ENCODE measurements at regions not wholly inside any gene's neighbourhood (a gene's known extent, or its start where the extent isn't known, plus 50 kb on each side); places are given as distances from the start of the nearest gene placed in this dataset.

DNA sequence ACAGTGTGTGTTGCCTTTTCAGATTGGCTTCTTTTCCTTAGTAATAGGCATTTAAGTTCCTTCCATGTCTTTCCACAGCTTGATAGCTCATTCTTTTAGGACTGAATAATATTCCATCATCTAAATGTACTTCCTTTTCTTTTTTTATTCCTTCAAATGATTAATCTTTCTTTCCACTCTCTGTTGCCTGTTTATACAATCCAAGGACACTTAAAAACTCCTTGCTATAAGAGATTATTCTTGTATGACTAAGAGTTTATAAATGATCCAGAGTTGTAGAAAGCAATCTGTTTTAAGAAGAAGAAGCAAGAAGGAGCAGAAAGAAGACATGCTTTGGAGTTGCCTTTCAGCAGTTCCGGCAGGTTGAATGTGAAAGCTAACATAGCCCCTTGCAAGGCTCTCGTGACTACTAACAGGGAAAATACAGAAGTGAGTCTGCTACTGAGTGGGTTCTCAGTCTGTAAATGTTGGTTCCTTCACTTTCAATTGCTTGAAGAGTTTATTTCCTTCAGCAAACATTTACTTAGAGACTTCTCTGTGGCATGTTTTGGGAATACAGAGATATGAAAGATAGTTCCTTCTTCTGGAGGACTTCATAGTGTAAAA, 123.0 kb downstream of the PMAIP1 start:
- no peak for TF ChIP-seq RNF2 (IDR thresholded peaks at IDR 0.05)
- TF ChIP-seq, protein P1, sequence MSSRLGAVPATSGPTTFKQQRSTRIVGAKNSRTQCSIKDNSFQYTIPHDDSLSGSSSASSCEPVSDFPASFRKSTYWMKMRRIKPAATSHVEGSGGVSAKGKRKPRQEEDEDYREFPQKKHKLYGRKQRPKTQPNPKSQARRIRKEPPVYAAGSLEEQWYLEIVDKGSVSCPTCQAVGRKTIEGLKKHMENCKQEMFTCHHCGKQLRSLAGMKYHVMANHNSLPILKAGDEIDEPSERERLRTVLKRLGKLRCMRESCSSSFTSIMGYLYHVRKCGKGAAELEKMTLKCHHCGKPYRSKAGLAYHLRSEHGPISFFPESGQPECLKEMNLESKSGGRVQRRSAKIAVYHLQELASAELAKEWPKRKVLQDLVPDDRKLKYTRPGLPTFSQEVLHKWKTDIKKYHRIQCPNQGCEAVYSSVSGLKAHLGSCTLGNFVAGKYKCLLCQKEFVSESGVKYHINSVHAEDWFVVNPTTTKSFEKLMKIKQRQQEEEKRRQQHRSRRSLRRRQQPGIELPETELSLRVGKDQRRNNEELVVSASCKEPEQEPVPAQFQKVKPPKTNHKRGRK (tag; IDR thresholded peaks at IDR 0.05), result no peak
- TF ChIP-seq, protein P2, sequence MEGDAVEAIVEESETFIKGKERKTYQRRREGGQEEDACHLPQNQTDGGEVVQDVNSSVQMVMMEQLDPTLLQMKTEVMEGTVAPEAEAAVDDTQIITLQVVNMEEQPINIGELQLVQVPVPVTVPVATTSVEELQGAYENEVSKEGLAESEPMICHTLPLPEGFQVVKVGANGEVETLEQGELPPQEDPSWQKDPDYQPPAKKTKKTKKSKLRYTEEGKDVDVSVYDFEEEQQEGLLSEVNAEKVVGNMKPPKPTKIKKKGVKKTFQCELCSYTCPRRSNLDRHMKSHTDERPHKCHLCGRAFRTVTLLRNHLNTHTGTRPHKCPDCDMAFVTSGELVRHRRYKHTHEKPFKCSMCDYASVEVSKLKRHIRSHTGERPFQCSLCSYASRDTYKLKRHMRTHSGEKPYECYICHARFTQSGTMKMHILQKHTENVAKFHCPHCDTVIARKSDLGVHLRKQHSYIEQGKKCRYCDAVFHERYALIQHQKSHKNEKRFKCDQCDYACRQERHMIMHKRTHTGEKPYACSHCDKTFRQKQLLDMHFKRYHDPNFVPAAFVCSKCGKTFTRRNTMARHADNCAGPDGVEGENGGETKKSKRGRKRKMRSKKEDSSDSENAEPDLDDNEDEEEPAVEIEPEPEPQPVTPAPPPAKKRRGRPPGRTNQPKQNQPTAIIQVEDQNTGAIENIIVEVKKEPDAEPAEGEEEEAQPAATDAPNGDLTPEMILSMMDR (IDR thresholded peaks at IDR 0.05 in 2 of 3, conservative IDR thresholded peaks at IDR 0.05 in 1 of 3; ENCODE audit: insufficient read depth in 2 of 3, low read depth in 1 of 3, low read length in 3 of 3), result no peak
- no peak for TF ChIP-seq KAT8 (IDR thresholded peaks at IDR 0.05; ENCODE audit: low read depth)
- TF ChIP-seq, protein P3, sequence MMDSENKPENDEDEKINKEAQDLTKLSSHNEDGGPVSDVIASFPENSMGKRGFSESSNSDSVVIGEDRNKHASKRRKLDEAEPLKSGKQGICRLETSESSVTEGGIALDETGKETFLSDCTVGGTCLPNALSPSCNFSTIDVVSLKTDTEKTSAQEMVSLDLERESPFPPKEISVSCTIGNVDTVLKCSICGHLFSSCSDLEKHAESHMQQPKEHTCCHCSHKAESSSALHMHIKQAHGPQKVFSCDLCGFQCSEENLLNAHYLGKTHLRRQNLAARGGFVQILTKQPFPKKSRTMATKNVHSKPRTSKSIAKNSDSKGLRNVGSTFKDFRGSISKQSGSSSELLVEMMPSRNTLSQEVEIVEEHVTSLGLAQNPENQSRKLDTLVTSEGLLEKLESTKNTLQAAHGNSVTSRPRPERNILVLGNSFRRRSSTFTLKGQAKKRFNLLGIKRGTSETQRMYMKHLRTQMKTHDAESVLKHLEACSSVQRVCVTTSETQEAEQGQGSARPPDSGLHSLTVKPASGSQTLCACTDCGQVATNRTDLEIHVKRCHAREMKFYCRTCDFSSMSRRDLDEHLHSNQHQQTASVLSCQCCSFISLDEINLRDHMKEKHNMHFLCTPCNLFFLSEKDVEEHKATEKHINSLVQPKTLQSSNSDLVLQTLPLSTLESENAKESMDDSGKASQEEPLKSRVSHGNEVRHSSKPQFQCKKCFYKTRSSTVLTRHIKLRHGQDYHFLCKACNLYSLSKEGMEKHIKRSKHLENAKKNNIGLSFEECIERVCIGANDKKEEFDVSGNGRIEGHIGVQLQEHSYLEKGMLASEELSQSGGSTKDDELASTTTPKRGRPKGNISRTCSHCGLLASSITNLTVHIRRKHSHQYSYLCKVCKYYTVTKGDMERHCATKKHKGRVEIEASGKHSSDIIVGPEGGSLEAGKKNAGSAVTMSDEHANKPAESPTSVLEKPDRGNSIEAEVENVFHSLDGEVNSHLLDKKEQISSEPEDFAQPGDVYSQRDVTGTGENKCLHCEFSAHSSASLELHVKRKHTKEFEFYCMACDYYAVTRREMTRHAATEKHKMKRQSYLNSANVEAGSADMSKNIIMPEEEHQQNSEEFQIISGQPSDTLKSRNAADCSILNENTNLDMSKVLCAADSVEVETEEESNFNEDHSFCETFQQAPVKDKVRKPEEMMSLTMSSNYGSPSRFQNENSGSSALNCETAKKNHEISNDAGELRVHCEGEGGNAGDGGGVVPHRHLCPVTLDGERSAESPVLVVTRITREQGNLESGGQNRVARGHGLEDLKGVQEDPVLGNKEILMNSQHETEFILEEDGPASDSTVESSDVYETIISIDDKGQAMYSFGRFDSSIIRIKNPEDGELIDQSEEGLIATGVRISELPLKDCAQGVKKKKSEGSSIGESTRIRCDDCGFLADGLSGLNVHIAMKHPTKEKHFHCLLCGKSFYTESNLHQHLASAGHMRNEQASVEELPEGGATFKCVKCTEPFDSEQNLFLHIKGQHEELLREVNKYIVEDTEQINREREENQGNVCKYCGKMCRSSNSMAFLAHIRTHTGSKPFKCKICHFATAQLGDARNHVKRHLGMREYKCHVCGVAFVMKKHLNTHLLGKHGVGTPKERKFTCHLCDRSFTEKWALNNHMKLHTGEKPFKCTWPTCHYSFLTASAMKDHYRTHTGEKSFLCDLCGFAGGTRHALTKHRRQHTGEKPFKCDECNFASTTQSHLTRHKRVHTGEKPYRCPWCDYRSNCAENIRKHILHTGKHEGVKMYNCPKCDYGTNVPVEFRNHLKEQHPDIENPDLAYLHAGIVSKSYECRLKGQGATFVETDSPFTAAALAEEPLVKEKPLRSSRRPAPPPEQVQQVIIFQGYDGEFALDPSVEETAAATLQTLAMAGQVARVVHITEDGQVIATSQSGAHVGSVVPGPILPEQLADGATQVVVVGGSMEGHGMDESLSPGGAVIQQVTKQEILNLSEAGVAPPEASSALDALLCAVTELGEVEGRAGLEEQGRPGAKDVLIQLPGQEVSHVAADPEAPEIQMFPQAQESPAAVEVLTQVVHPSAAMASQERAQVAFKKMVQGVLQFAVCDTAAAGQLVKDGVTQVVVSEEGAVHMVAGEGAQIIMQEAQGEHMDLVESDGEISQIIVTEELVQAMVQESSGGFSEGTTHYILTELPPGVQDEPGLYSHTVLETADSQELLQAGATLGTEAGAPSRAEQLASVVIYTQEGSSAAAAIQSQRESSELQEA (IDR thresholded peaks at IDR 0.05; ENCODE audit: low read depth), result no peak
- TF ChIP-seq EGR1 (conservative IDR thresholded peaks at IDR 0.05), result no peak
- TF ChIP-seq SIN3A (IDR thresholded peaks at IDR 0.05; ENCODE audit: borderline replicate concordance in 2 of 2, control insufficient read depth in 1 of 2, low read depth in 2 of 2, low read length in 2 of 2), result no peak

Data from K562 (cell line).